Heart left ventricle (tissue), 16 donors: ENCODE measurements at regions not wholly inside any gene's neighbourhood (a gene's known extent, or its start where the extent isn't known, plus 50 kb on each side); places are given as distances from the start of the nearest gene placed in this dataset.

Experiments
- ATAC-seq, 4 donors: fragments of 200-7000 bp; cut with Tn5 transposase; one replicate each; pipeline ENCODE4 v1.9.1; 2020 to 2022; ENCODE audit warnings: moderate library complexity in 4 of 4, mild to moderate bottlenecking in 3 of 4, moderate number of reproducible peaks in 1 of 4
- DNase-seq, 5 donors: peaks; one replicate each; pipeline ENCODE4 v3.0.0-alpha.2; 2020
- H3K27ac ChIP-seq, 12 donors: fragments of 200-600 bp; sonication (generic) in 4 of 12; one replicate each; pipeline versions ENCODE4 v1.5.0 to v1.8.0; 2016 to 2022; ENCODE audit warnings: mild to moderate bottlenecking in 2 of 12
- H3K27me3 ChIP-seq, 9 donors: fragments of 200-600 bp; sonication (generic) in 2 of 9; one replicate each; pipeline versions ENCODE4 v1.5.1 to v1.8.0; 2016 to 2022; ENCODE audit warnings: mild to moderate bottlenecking in 3 of 9
- H3K36me3 ChIP-seq, 9 donors: fragments of 200-600 bp; sonication (generic) in 2 of 9; one replicate each; pipeline versions ENCODE4 v1.5.0 to v1.8.0; 2018 to 2022; ENCODE audit warnings: mild to moderate bottlenecking in 2 of 9
- H3K4me1 ChIP-seq, 12 donors: fragments of 200-600 bp; sonication (generic) in 4 of 12; one replicate each; pipeline versions ENCODE4 v1.5.0 to v1.8.0; 2016 to 2022; ENCODE audit warnings: mild to moderate bottlenecking in 3 of 12
- H3K4me3 ChIP-seq, 12 donors: fragments of 200-600 bp; sonication (generic) in 4 of 12; one replicate each; pipeline versions ENCODE4 v1.5.0 to v1.8.0; 2017 to 2022; ENCODE audit warnings: mild to moderate bottlenecking in 9 of 12, moderate library complexity in 4 of 12
- H3K9me3 ChIP-seq, 12 donors: fragments of 200-600 bp; sonication (generic) in 4 of 12; one replicate each; pipeline versions ENCODE4 v1.5.0 to v1.8.0; 2016 to 2022; ENCODE audit warnings: mild to moderate bottlenecking in 1 of 12
- CTCF ChIP-seq, 12 donors: fragments of 200-600 bp; sonication (generic) in 4 of 12; IDR thresholded peaks; one replicate each; pipeline versions ENCODE4 v1.5.0 to v1.8.0; 2018 to 2022; ENCODE audit warnings: antibody characterized with exemption in 12 of 12, mild to moderate bottlenecking in 5 of 12
- POLR2A ChIP-seq, 2 donors: fragments of 450-650 bp; IDR thresholded peaks; one replicate each; pipeline ENCODE4 v1.6.1; 2017; ENCODE audit warnings: antibody characterized with exemption in 2 of 2, mild to moderate bottlenecking in 2 of 2, moderate library complexity in 2 of 2
- WGBS, 4 donors: extraction: QIAGEN DNeasy Blood & Tissue Kit in 2 of 4; methylation state at CpG; one replicate each; pipeline versions ENCODE4 v1.1.5 to v1.1.7; 2013 to 2018; 5-methylcytosine and 5-hydroxymethylcytosine counted together
- intact Hi-C, 10 donors: fragments of 100-400 bp; cut with DNase I; formaldehyde crosslinking; loops; one replicate each; pipeline versions ENCODE4 v1.11.1 to v1.14.2; 2022
- donor health status: ischemic (EF 13 %, LVEDD 7.1; RV severe dilation, severe dysfunction).
- donor health status: healthy with polysubstance abuse.
- donor health status: DM: no; HTN: yes; CAD: no.
- donor health status: DM: no; HTN: no; CAD: no.
- donor health status: ischemic (EF 25% LVEDD 6.9; RV normal size, moderate dysfunction).
- donor health status: ischemic (EF 25% LVEDD 5.7; RV mildly dilated, moderate dysfunction).
- donor health status: healthy.
- donor health status: DM: yes; HTN: yes; CAD: no.
- donor health status: ischemic (EF 35%, LVEDD 5.7; RV mildly dilated, moderate dysfunction).
- donor health status: nonischemic (EF 11% LVEDD 7.7; RV severe dilation, severe dysfunction).
- donor health status: DM: yes; HTN: yes; CAD: no.
- donor health status: PGD.
- donor health status: ischemic (EF 29% LVEDD 5.4; RV normal size, mild dysfunction).
- donor health status: nonischemic (EF 23%, LVEDD 6.1; RV moderate dilation, normal function).

GRCh38 chr6:45742591-45742990, 273.1 kb downstream of the CLIC5 start:
- Histone ChIP-seq H3K36me3 (no peaks in the 10 kb centered on the region), H3K27ac (no peak overlapping the region), H3K27me3 (no peaks in the 10 kb centered on the region), H3K9me3 (peaks cover 0 to 7% (median 0%) of the 10 kb centered on the region in 12 donors), H3K4me3 (no peak overlapping the region), H3K4me1 (peaks cover 0 to 26% (median 0%) of the 10 kb centered on the region in 12 donors)
- DNase-seq (no peak), ATAC-seq (no peak)
- intact Hi-C loops, result no loop called here
- 63 to 94% (median 74%) methylated on average over 4 of the region's 4 CpGs for WGBS, 4 donors
- TF ChIP-seq CTCF (IDR thresholded peaks at IDR 0.05) (no peak), POLR2A (IDR thresholded peaks at IDR 0.05) (no peak)

GRCh38 chr6:45741437-45742171, 274.1 kb downstream of the CLIC5 start:
- TF ChIP-seq POLR2A (IDR thresholded peaks at IDR 0.05) (no peak), CTCF (IDR thresholded peaks at IDR 0.05) (no peak)
- peak in 2 of 4 donors; percentile 59 to 66 for ATAC-seq
- intact Hi-C loops, result no loop called here
- 62 to 71% (median 69%) methylated on average over 9 of the region's 9 CpGs for WGBS, 4 donors
- peak in 1 of 5 donors; percentile 28 for DNase-seq
- H3K27me3 ChIP-seq, result no peaks in the 10 kb centered on the region
- H3K4me1 ChIP-seq, result peaks cover 0 to 30% (median 0%) of the 10 kb centered on the region in 12 donors
- no peaks in the 10 kb centered on the region for H3K36me3 ChIP-seq
- H3K9me3 ChIP-seq, result no peaks in the 10 kb centered on the region
- peak overlapping the region in 6 of 12 donors; percentile 29 to 51 (median 39) for H3K27ac ChIP-seq
- no peak overlapping the region for H3K4me3 ChIP-seq

- intact Hi-C loops, result no loop called here
- H3K27me3 ChIP-seq, result no peaks in the 10 kb centered on the region
- no peak for TF ChIP-seq POLR2A (IDR thresholded peaks at IDR 0.05)
- no peak for TF ChIP-seq CTCF (IDR thresholded peaks at IDR 0.05)
- H3K27ac ChIP-seq, result no peak overlapping the region
- whole genome bisulfite sequencing, 4 donors, result 96 to 98% (median 97%) methylated on average over 3 of the region's 3 CpGs
- no peak for DNase-seq
- H3K4me3 ChIP-seq, result no peak overlapping the region
- ATAC-seq, result no peak
- H3K4me1 ChIP-seq, result peaks cover 0 to 30% (median 0%) of the 10 kb centered on the region in 12 donors
- H3K36me3 ChIP-seq, result no peaks in the 10 kb centered on the region
- H3K9me3 ChIP-seq, result no peaks in the 10 kb centered on the region
Measured at GRCh38 chr6:45739058-45739457, 276.6 kb downstream of the CLIC5 start.

GRCh38 chr6:45738057-45738455, 277.6 kb downstream of the CLIC5 start:
- Histone ChIP-seq H3K9me3 (no peaks in the 10 kb centered on the region), H3K36me3 (no peaks in the 10 kb centered on the region), H3K4me1 (peaks cover 0 to 30% (median 0%) of the 10 kb centered on the region in 12 donors), H3K27me3 (no peaks in the 10 kb centered on the region), H3K4me3 (no peak overlapping the region), H3K27ac (no peak overlapping the region)
- 88 to 92% (median 90%) methylated on average over 5 of the region's 5 CpGs for WGBS, 4 donors
- DNase-seq, result no peak
- TF ChIP-seq POLR2A (IDR thresholded peaks at IDR 0.05), result no peak
- no peak for TF ChIP-seq CTCF (IDR thresholded peaks at IDR 0.05)
- intact Hi-C loops, result no loop called here
- ATAC-seq, result no peak
